ENCODE measurements at regions not wholly inside any gene's neighbourhood (a gene's known extent, or its start where the extent isn't known, plus 50 kb on each side); places are given as distances from the start of the nearest gene placed in this dataset.

DNA sequence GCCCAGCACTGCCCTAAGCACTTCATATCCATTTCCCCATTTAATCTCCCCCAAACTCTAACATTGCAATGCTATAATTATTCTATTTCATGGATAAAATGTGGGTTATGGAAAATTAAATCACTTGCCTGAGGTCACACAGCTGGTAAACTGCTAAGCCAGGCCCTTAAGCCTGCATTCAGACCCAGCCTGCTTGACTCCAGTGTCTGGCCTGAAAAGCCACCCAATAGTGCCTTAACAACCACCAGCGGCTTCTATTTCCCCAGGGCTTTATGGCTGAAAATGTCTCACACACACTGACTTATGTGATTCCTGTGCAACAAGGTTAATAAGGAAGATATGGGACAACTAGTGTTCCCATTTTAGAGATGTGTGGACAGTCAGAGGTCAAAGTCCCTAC lies 178.5 kb upstream of the SNX19 start:
- no peak for DNase-seq (ENCODE audit: extremely low read depth, low read depth)
- TF ChIP-seq CTCF (IDR thresholded peaks at IDR 0.05; ENCODE audit: low read depth, low read length) = no peak

- no peak for TF ChIP-seq CTCF (IDR thresholded peaks at IDR 0.05; ENCODE audit: low read depth, low read length)
- no peak for DNase-seq (ENCODE audit: extremely low read depth, low read depth)
Measured at GRCh38 chr11:131095511-131096185, 179.4 kb upstream of the SNX19 start.

- no peak for TF ChIP-seq CTCF (IDR thresholded peaks at IDR 0.05; ENCODE audit: low read depth, low read length)
- DNase-seq (ENCODE audit: extremely low read depth, low read depth) = no peak
Measured at GRCh38 chr11:131099013-131099412, 182.7 kb upstream of the SNX19 start.

GRCh38 chr11:131099746-131100145 lies 183.5 kb upstream of the SNX19 start:
- no peak for TF ChIP-seq CTCF (IDR thresholded peaks at IDR 0.05; ENCODE audit: low read depth, low read length)
- no peak for DNase-seq (ENCODE audit: extremely low read depth, low read depth)

GRCh38 chr11:131108760-131109159 lies 192.5 kb upstream of the SNX19 start:
- no peak for DNase-seq (ENCODE audit: extremely low read depth, low read depth)
- TF ChIP-seq CTCF (IDR thresholded peaks at IDR 0.05; ENCODE audit: low read depth, low read length) = no peak

DNA sequence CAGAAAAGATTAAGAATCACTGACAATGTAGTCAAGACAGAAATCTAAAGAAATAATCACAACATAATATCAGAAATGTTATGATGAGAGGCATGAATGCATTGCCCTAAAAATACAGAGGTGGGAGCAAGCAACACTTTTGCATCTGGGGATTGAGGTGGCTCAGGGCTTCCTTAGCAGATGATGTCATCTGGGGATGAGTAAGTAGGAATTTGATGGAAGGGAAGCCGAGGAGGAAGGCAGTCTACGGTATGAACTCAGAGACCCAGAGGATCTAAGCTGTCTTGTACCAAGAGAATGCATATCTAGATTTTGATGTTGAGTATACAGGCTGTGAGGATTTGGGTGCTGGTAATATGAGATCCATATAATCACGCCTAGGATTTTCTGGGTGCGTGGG lies 193.0 kb upstream of the SNX19 start:
- TF ChIP-seq CTCF (IDR thresholded peaks at IDR 0.05; ENCODE audit: low read depth, low read length) = no peak

DNA sequence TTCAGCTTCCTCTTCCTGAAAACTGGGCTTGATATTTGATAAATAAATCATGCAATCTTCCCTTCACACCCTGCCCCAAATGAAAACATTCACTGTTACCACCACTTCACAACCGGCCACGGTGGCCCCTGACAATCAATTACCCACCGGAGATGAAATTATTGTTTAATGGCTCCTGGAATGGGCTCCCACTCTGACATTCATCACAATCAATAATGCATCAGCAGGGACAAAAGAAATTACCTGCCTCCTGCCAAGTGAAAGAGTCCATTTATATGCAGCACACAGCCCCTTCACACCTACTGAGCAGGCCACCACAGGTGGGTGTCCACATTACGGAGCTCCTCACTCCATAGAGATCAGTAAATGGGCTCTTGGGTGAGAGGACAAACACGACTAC lies 193.5 kb upstream of the SNX19 start:
- no peak for DNase-seq (ENCODE audit: extremely low read depth, low read depth)
- TF ChIP-seq CTCF (IDR thresholded peaks at IDR 0.05; ENCODE audit: low read depth, low read length) = no peak

More for the DNA sequence above, 193.0 kb upstream of the SNX19 start:
- DNase-seq (ENCODE audit: extremely low read depth, low read depth) = no peak
